ENCODE measurements at regions not wholly inside any gene's neighbourhood (a gene's known extent, or its start where the extent isn't known, plus 50 kb on each side); places are given as distances from the start of the nearest gene placed in this dataset.

GRCh38 chrX:145002771-145003170 is 244.5 kb upstream of the SPANXN1 start:
- DNase-seq (ENCODE audit: low spot score), result peak; percentile 63

- no peak for DNase-seq (ENCODE audit: low spot score)
These were observed 243.9 kb upstream of the SPANXN1 start for GRCh38 chrX:145003443-145003842.

- no peak for DNase-seq (ENCODE audit: low spot score)
These were observed 205.8 kb upstream of the SPANXN1 start for GRCh38 chrX:145041486-145041885.

- DNase-seq (ENCODE audit: low spot score), result no peak
These were observed 178.9 kb upstream of the SPANXN1 start for GRCh38 chrX:145068450-145068849.

GRCh38 chrX:145099204-145099603 is 148.1 kb upstream of the SPANXN1 start:
- no peak for DNase-seq (ENCODE audit: low spot score)

All from activated CD4-positive, alpha-beta T cell treated with anti-CD3 and anti-CD28 coated beads, Interleukin-2, Interleukin-4, amounts not matched to agents 100 ng/mL and 50 ng/mL, durations not matched to agents 16 hours and 8 hours (primary cell).